Transverse colon (tissue), 4 donors: ENCODE measurements at regions not wholly inside any gene's neighbourhood (a gene's known extent, or its start where the extent isn't known, plus 50 kb on each side); places are given as distances from the start of the nearest gene placed in this dataset.

ENCODE experiments used
- DNase-seq: peaks from one replicate; pipeline ENCODE4 v3.0.0-alpha.2; 2019
- H3K27ac ChIP-seq, 4 donors: fragments of 200-600 bp; sonication (generic); 2 replicates each; pipeline ENCODE4 v1.5.1; 2016 to 2018; ENCODE audit warnings: inconsistent platforms in 4 of 4
- H3K27me3 ChIP-seq: fragments of 200-600 bp; sonication (generic); 2 replicates; pipeline ENCODE4 v1.5.1; 2017; ENCODE audit warnings: inconsistent platforms
- H3K36me3 ChIP-seq, 4 donors: fragments of 200-600 bp; sonication (generic); 2 replicates each; pipeline ENCODE4 v1.5.1; 2017 to 2019; ENCODE audit warnings: inconsistent platforms in 4 of 4
- H3K4me1 ChIP-seq, 4 donors: fragments of 200-600 bp; sonication (generic); 2 replicates each; pipeline ENCODE4 v1.5.1; 2017 to 2020; ENCODE audit warnings: inconsistent platforms in 4 of 4
- H3K4me3 ChIP-seq, 4 donors: fragments of 200-600 bp; sonication (generic); 1 replicate in 1 of 4; 2 replicates in 3 of 4; pipeline versions ENCODE4 v1.5.1 to v1.6.1; 2017 to 2019; ENCODE audit warnings: inconsistent platforms in 4 of 4
- H3K9me3 ChIP-seq, 2 donors: fragments of 200-600 bp; sonication (generic); 2 replicates each; pipeline ENCODE4 v1.5.1; 2017 to 2019; ENCODE audit warnings: inconsistent platforms in 2 of 2
- EP300 ChIP-seq: sonication (generic); formaldehyde crosslinking; IDR thresholded peaks from one replicate; pipeline ENCODE4 v1.6.1; 2017; ENCODE audit warnings: antibody characterized with exemption, low read depth
- POLR2A ChIP-seq: fragments of 450-650 bp; IDR thresholded peaks from one replicate; pipeline ENCODE4 v1.6.1; 2016; ENCODE audit warnings: antibody characterized with exemption, mild to moderate bottlenecking, moderate library complexity
- POLR2AphosphoS5 ChIP-seq, 3 donors: sonication (generic); formaldehyde crosslinking; IDR thresholded peaks; one replicate each; pipeline ENCODE4 v1.6.1; 2016; ENCODE audit warnings: antibody characterized with exemption in 3 of 3
- WGBS, 2 donors: methylation state at CpG; one replicate each; pipeline ENCODE4 v1.1.5; 2018; ENCODE audit warnings: low coverage in 1 of 2; 5-methylcytosine and 5-hydroxymethylcytosine counted together
- in situ Hi-C, 4 donors: fragments of 200-750 bp; cut with MboI; loops; one replicate each; pipeline versions ENCODE4 v1.15.0 to v1.15.1; 2017; ENCODE audit warnings: low sequenced_read_pairs in 3 of 4, low pct_ligation_motif_present in 1 of 4, low pct_unique_long_range_greater_than_20kb in 1 of 4
- intact Hi-C: fragments of 100-400 bp; cut with DNase I; formaldehyde crosslinking; loops from one replicate; pipeline ENCODE4 v1.15.1; 2023; ENCODE audit warnings: low total_unique reads
- TF ChIP-seq, protein P1 (sequence below), 5 experiments: fragments of 200-600 bp in 3 of 5; fragments of 450-650 bp in 2 of 5; sonication (generic) in 3 of 5; IDR thresholded peaks; 1 replicate in 2 of 5; 2 replicates in 3 of 5; pipeline ENCODE4 v1.5.1; 2016 to 2017; ENCODE audit warnings: antibody characterized with exemption in 5 of 5, inconsistent platforms in 3 of 5, mild to moderate bottlenecking in 2 of 5, moderate library complexity in 1 of 5

- no peaks in the 10 kb centered on the region for H3K4me1 ChIP-seq
- DNase-seq = no peak
- H3K27ac ChIP-seq = no peak overlapping the region
- TF ChIP-seq POLR2AphosphoS5 (IDR thresholded peaks at IDR 0.05) (no peak), POLR2A (no peak), EP300 (no peak)
- TF ChIP-seq, protein P1, sequence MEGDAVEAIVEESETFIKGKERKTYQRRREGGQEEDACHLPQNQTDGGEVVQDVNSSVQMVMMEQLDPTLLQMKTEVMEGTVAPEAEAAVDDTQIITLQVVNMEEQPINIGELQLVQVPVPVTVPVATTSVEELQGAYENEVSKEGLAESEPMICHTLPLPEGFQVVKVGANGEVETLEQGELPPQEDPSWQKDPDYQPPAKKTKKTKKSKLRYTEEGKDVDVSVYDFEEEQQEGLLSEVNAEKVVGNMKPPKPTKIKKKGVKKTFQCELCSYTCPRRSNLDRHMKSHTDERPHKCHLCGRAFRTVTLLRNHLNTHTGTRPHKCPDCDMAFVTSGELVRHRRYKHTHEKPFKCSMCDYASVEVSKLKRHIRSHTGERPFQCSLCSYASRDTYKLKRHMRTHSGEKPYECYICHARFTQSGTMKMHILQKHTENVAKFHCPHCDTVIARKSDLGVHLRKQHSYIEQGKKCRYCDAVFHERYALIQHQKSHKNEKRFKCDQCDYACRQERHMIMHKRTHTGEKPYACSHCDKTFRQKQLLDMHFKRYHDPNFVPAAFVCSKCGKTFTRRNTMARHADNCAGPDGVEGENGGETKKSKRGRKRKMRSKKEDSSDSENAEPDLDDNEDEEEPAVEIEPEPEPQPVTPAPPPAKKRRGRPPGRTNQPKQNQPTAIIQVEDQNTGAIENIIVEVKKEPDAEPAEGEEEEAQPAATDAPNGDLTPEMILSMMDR (IDR thresholded peaks at IDR 0.05) = no peak
- WGBS, 2 donors = 73 to 79% methylated on average over 2 of the region's 2 CpGs
- H3K4me3 ChIP-seq = no peak overlapping the region
- H3K27me3 ChIP-seq = no peaks in the 10 kb centered on the region
- in situ Hi-C loops = loop anchor here in 1 of 4 donors (25.0 kb wide), 1 partner anchor 107 kb away; no protein-coding TSS in a partner anchor
- no peaks in the 10 kb centered on the region for H3K36me3 ChIP-seq
- H3K9me3 ChIP-seq = no peaks in the 10 kb centered on the region
- intact Hi-C loops = no loop called here
Measured at GRCh38 chr7:54955296-54955695, 63.5 kb upstream of the EGFR start.

- WGBS, 2 donors = 87 to 93% methylated on average over 5 to 8 of the region's 8 CpGs
- no peaks in the 10 kb centered on the region for H3K9me3 ChIP-seq
- intact Hi-C loops = no loop called here
- no peaks in the 10 kb centered on the region for H3K4me1 ChIP-seq
- no peak overlapping the region for H3K27ac ChIP-seq
- no peak for TF ChIP-seq POLR2A
- TF ChIP-seq POLR2AphosphoS5 (IDR thresholded peaks at IDR 0.05) = no peak
- no peak for TF ChIP-seq EP300
- TF ChIP-seq, protein P1 (IDR thresholded peaks at IDR 0.05) = no peak
- DNase-seq = no peak
- no peak overlapping the region for H3K4me3 ChIP-seq
- in situ Hi-C loops = loop anchor here in 1 of 4 donors (25.0 kb wide), 1 partner anchor 106 kb away; no protein-coding TSS in a partner anchor
- no peaks in the 10 kb centered on the region for H3K27me3 ChIP-seq
- H3K36me3 ChIP-seq = no peaks in the 10 kb centered on the region
Measured at GRCh38 chr7:54955696-54956420, 63.0 kb upstream of the EGFR start.

GRCh38 chr7:54956865-54957264 is 62.0 kb upstream of the EGFR start:
- TF ChIP-seq EP300 (no peak), POLR2A (no peak), POLR2AphosphoS5 (IDR thresholded peaks at IDR 0.05) (no peak)
- TF ChIP-seq, protein P1 (IDR thresholded peaks at IDR 0.05) = no peak
- DNase-seq = no peak
- Histone ChIP-seq H3K4me1 (no peaks in the 10 kb centered on the region), H3K9me3 (no peaks in the 10 kb centered on the region), H3K36me3 (no peaks in the 10 kb centered on the region), H3K4me3 (no peak overlapping the region), H3K27me3 (no peaks in the 10 kb centered on the region), H3K27ac (no peak overlapping the region)
- in situ Hi-C loops (loop anchor here in 1 of 4 donors (25.0 kb wide), 1 partner anchor 105 kb away; no protein-coding TSS in a partner anchor), intact Hi-C loops (no loop called here)
- WGBS, 2 donors = 87 to 96% methylated on average over 3 to 13 of the region's 13 CpGs

DNA sequence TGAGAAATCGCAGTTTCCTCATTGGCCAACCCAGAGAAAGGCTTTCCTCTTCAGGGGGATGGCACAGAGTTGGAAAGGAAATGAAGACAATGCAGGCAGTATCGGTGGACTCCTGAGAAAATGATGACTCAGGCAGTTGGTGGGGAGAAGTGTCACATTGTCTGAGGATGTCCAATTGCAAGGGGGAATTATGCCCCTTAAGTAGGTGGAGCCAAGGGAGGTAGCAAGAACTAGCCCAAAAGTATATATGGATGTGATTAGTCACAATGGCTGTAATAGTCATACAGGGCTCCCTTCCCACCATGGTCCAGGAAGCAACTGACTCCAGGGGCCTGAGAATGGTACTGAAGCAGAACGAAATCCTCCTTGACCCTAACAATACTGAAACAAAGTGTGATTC is 58.3 kb upstream of the EGFR start:
- WGBS, 2 donors = 80 to 100% methylated on average over 1 to 3 of the region's 3 CpGs
- no peak for DNase-seq
- Histone ChIP-seq H3K27me3 (no peaks in the 10 kb centered on the region), H3K4me1 (no peaks in the 10 kb centered on the region), H3K9me3 (no peaks in the 10 kb centered on the region), H3K4me3 (no peak overlapping the region), H3K27ac (no peak overlapping the region), H3K36me3 (no peaks in the 10 kb centered on the region)
- in situ Hi-C loops = loop anchor here in 1 of 4 donors (25.0 kb wide), 1 partner anchor 102 kb away; no protein-coding TSS in a partner anchor
- intact Hi-C loops = no loop called here
- TF ChIP-seq EP300 = no peak
- TF ChIP-seq POLR2AphosphoS5 (IDR thresholded peaks at IDR 0.05) = no peak
- no peak for TF ChIP-seq POLR2A
- TF ChIP-seq, protein P1 (IDR thresholded peaks at IDR 0.05) = no peak
